GM20000 (cell line): ENCODE measurements at regions not wholly inside any gene's neighbourhood (a gene's known extent, or its start where the extent isn't known, plus 50 kb on each side); places are given as distances from the start of the nearest gene placed in this dataset.

Experiments used
- DNase-seq: peaks from one replicate; pipeline ENCODE4 v3.0.0; 2012; ENCODE audit warnings: low spot score
- CTCF ChIP-seq: IDR thresholded peaks from 2 replicates; pipeline ENCODE4 v1.5.1; 2012; ENCODE audit warnings: mild to moderate bottlenecking, control low read depth; ENCODE audit errors: extremely low read depth, missing control alignments

GRCh38 chr13:103263448-103263847, 197.2 kb upstream of the SLC10A2 start:
- no peak for DNase-seq
- no peak for TF ChIP-seq CTCF

GRCh38 chr13:103255587-103256301, 189.5 kb upstream of the SLC10A2 start:
- no peak for TF ChIP-seq CTCF
- no peak for DNase-seq

- TF ChIP-seq CTCF = no peak
- DNase-seq = no peak
Observed at GRCh38 chr13:103250071-103250470, 183.9 kb upstream of the SLC10A2 start.

- no peak for TF ChIP-seq CTCF
Observed at GRCh38 chr13:103246581-103247200, 180.5 kb upstream of the SLC10A2 start.

GRCh38 chr13:103243495-103243894, 177.3 kb upstream of the SLC10A2 start:
- DNase-seq = no peak
- TF ChIP-seq CTCF = no peak

More at GRCh38 chr13:103246581-103247200, 180.5 kb upstream of the SLC10A2 start:
- no peak for DNase-seq

GRCh38 chr13:103238441-103238840, 172.2 kb upstream of the SLC10A2 start:
- no peak for DNase-seq
- TF ChIP-seq CTCF = no peak

GRCh38 chr13:103236213-103236612, 170.0 kb upstream of the SLC10A2 start:
- no peak for DNase-seq
- no peak for TF ChIP-seq CTCF
